K562 (cell line): ENCODE measurements at regions not wholly inside any gene's neighbourhood (a gene's known extent, or its start where the extent isn't known, plus 50 kb on each side); places are given as distances from the start of the nearest gene placed in this dataset.

ENCODE experiments used
- ATAC-seq: fragments of 200-7000 bp; cut with Tn5 transposase; 3 replicates; pipeline ENCODE4 v1.9.1; 2020; ENCODE audit warnings: moderate library complexity
- BruUV-seq: library from RNA; stranded (reverse); fragments of 400-500 nt; replicated peaks from 2 replicates; lab custom pipeline; 2021; lab: Mats Ljungman, UMichigan
- CTCF ChIA-PET: fragments of 300-600 bp; formaldehyde crosslinking; extraction: SDS; loops from one replicate; lab custom pipeline; 2021; ENCODE audit warnings: low intra/inter-chr PET ratio; lab: Yijun Ruan, JAX
- POLR2A ChIA-PET: fragments of 300-600, 350-650 bp; sonication (Branson Sonifier 250); formaldehyde crosslinking; extraction: SDS; loops from one replicate; lab custom pipeline; 2021; ENCODE audit warnings: antibody characterized with exemption, inconsistent platforms; lab: Yijun Ruan, JAX
- DNase-seq, 4 experiments: peaks; one replicate each; pipeline versions ENCODE4 v3.0.0 to v3.0.0-alpha.2; 2011 to 2018; ENCODE audit warnings: low spot score in 3 of 4, mixed read lengths in 3 of 4; ENCODE audit errors: extremely low read depth in 1 of 4
- FAIRE-seq: peaks from 2 replicates; lab custom pipeline; 2011; peaks lifted over from hg19 to GRCh38; lab: Jason Lieb, UNC
- H2AFZ ChIP-seq: 2 replicates; pipeline ENCODE4 v1.6.0; 2011; ENCODE audit warnings: low read depth, low read length, control low read depth, inconsistent platforms
- H3K27ac ChIP-seq: fragments of 200-600 bp; 3 replicates; pipeline ENCODE4 v1.8.0; 2011; ENCODE audit warnings: low read depth, mild to moderate bottlenecking, control low read depth, inconsistent platforms, low read length, moderate library complexity, mixed read lengths; ENCODE audit errors: extremely low read depth
- H3K27me3 ChIP-seq, 2 experiments: fragments of 300-600 bp in 1 of 2; 2 replicates in 1 of 2; 3 replicates in 1 of 2; pipeline versions ENCODE4 v1.6.0 to v1.8.0; 2011; ENCODE audit warnings: inconsistent platforms in 2 of 2, low read length in 2 of 2, mild to moderate bottlenecking in 1 of 2, mixed read lengths in 1 of 2, moderate library complexity in 1 of 2; ENCODE audit not compliant: control insufficient read depth in 2 of 2, insufficient read depth in 2 of 2
- H3K36me3 ChIP-seq: fragments of 300-600 bp; 3 replicates; pipeline ENCODE4 v1.8.0; 2011; ENCODE audit warnings: mild to moderate bottlenecking, low read length, inconsistent platforms; ENCODE audit not compliant: control insufficient read depth, insufficient read depth
- H3K4me1 ChIP-seq, 2 experiments: fragments of 200-600 bp in 1 of 2; replicated peaks in 1 of 2; 2 replicates in 1 of 2; 3 replicates in 1 of 2; pipeline versions ENCODE4 v1.5.1 to v1.8.0; 2011; ENCODE audit warnings: inconsistent platforms in 2 of 2, low read length in 2 of 2, mild to moderate bottlenecking in 1 of 2, mixed read lengths in 1 of 2, moderate library complexity in 1 of 2; ENCODE audit not compliant: control insufficient read depth in 2 of 2, insufficient read depth in 2 of 2
- H3K4me2 ChIP-seq: 2 replicates; pipeline ENCODE4 v1.6.1; 2011; ENCODE audit warnings: low read length, control low read depth, inconsistent platforms, mixed read lengths; ENCODE audit not compliant: insufficient read depth
- H3K4me3 ChIP-seq: fragments of 200-600 bp; sonication (generic), shearing (Covaris generic); 2 replicates; pipeline ENCODE4 v1.5.1; 2016; ENCODE audit warnings: control low read depth, inconsistent platforms
- H3K79me2 ChIP-seq: fragments of 200-600 bp; 3 replicates; pipeline ENCODE4 v1.8.0; 2011; ENCODE audit warnings: low read length, inconsistent platforms; ENCODE audit not compliant: control insufficient read depth, insufficient read depth
- H3K9ac ChIP-seq, 2 experiments: 2 replicates each; pipeline versions ENCODE4 v1.6.0 to v1.6.1; 2011; ENCODE audit warnings: low read depth in 2 of 2, low read length in 2 of 2, control low read depth in 1 of 2, inconsistent platforms in 1 of 2, mild to moderate bottlenecking in 1 of 2, mixed read lengths in 1 of 2; ENCODE audit not compliant: insufficient read depth in 1 of 2
- H3K9me1 ChIP-seq: one replicate; pipeline ENCODE4 v1.6.0; 2011; ENCODE audit warnings: inconsistent platforms, mild to moderate bottlenecking, low read length, moderate library complexity; ENCODE audit not compliant: control insufficient read depth, insufficient read depth
- H3K9me3 ChIP-seq: replicated peaks from 2 replicates; pipeline ENCODE4 v1.5.1; 2011; ENCODE audit warnings: low read depth, low read length, inconsistent platforms; ENCODE audit not compliant: control insufficient read depth, insufficient read depth
- H4K20me1 ChIP-seq: replicated peaks from 2 replicates; pipeline ENCODE4 v1.6.1; 2011; ENCODE audit warnings: low read length, inconsistent platforms, mixed read lengths; ENCODE audit not compliant: control insufficient read depth, insufficient read depth
- ADNP ChIP-seq: fragments of 200-800 bp; sonication (Bioruptor generic); IDR thresholded peaks from 2 replicates; pipeline ENCODE4 v1.6.1; 2016; ENCODE audit warnings: missing genetic modification characterization, missing compliant biosample characterization
- DMBX1 ChIP-seq: fragments of 250-450 bp; sonication (Bioruptor Pico); IDR thresholded peaks from 2 replicates; pipeline ENCODE4 v1.8.0; 2022; ENCODE audit warnings: inconsistent platforms, mild to moderate bottlenecking, moderate library complexity, borderline replicate concordance
- GATA2 ChIP-seq: sonication (generic); formaldehyde crosslinking; IDR thresholded peaks from 2 replicates; pipeline ENCODE4 v1.4.0; 2020; ENCODE audit warnings: mild to moderate bottlenecking, missing genetic modification reagents
- HEY1 ChIP-seq: fragments of 250-450 bp; sonication (Bioruptor Pico); IDR thresholded peaks from 2 replicates; pipeline ENCODE4 v1.5.0; 2020; ENCODE audit warnings: mild to moderate bottlenecking, moderate library complexity, borderline replicate concordance
- MTA3 ChIP-seq: fragments of 450-650 bp; formaldehyde crosslinking; IDR thresholded peaks from 2 replicates; pipeline ENCODE4 v1.6.1; 2017; ENCODE audit warnings: mild to moderate bottlenecking, borderline replicate concordance
- NRF1 ChIP-seq, 2 experiments: fragments of 450-650 bp; IDR thresholded peaks in 1 of 2; conservative IDR thresholded peaks in 1 of 2; 2 replicates each; pipeline ENCODE4 v1.6.1; 2014; ENCODE audit warnings: mild to moderate bottlenecking in 2 of 2
- PURB ChIP-seq: sonication (generic); formaldehyde crosslinking; IDR thresholded peaks from 2 replicates; pipeline ENCODE4 v1.9.0; 2021; ENCODE audit warnings: low read depth, mild to moderate bottlenecking, missing genetic modification reagents
- SMARCB1 ChIP-seq: IDR thresholded peaks from 2 replicates; pipeline ENCODE4 v1.6.1; 2011; ENCODE audit warnings: improper control_type of control experiment, low read depth; ENCODE audit not compliant: insufficient read length
- SNRNP70 ChIP-seq: fragments of 200-400 bp; formaldehyde crosslinking; optimal IDR thresholded peaks from 2 replicates; pipeline ENCODE3; 2017; ENCODE audit warnings: low read depth, low read length
- TOE1 ChIP-seq, 2 experiments: fragments of 450-650 bp in 1 of 2; sonication (generic) in 1 of 2; formaldehyde crosslinking in 1 of 2; IDR thresholded peaks; 2 replicates each; pipeline versions ENCODE4 v1.7.1 to v1.8.0; 2016 to 2022; ENCODE audit warnings: borderline replicate concordance in 2 of 2, mild to moderate bottlenecking in 2 of 2, antibody characterized with exemption in 1 of 2, inconsistent platforms in 1 of 2, low read depth in 1 of 2, missing genetic modification reagents in 1 of 2, moderate library complexity in 1 of 2
- ZFP1 ChIP-seq: fragments of 450-650 bp; formaldehyde crosslinking; IDR thresholded peaks from 2 replicates; pipeline ENCODE4 v1.4.0; 2020; ENCODE audit warnings: mild to moderate bottlenecking, mixed read lengths
- ZNF212 ChIP-seq: fragments of 450-650 bp; formaldehyde crosslinking; IDR thresholded peaks from 2 replicates; pipeline ENCODE4 v1.4.0; 2020; ENCODE audit warnings: mild to moderate bottlenecking
- ZNF384 ChIP-seq: IDR thresholded peaks from 2 replicates; pipeline ENCODE4 v1.6.1; 2012; ENCODE audit warnings: low read depth, low read length, improper control_type of control experiment
- WGBS: fragments of 100-300 bp; shearing (Covaris generic); methylation state at CpG from one replicate; pipeline ENCODE4 v1.1.6; 2016; ENCODE audit warnings: low coverage, mixed read lengths; ENCODE audit not compliant: insufficient coverage; ENCODE audit errors: missing lambda C conversion rate; 5-methylcytosine and 5-hydroxymethylcytosine counted together
- in situ Hi-C: fragments of 300-500 bp; cut with MboI; formaldehyde crosslinking; loops from 4 replicates; pipeline ENCODE4 v1.15.0; 2018; ENCODE audit warnings: inconsistent platforms, mixed read lengths
- intact Hi-C: fragments of 100-400 bp; cut with micrococcal nuclease; formaldehyde crosslinking; loops from 2 replicates; pipeline ENCODE4 v1.14.2; 2022
- TF ChIP-seq, protein P1 (sequence below): fragments of 450-650 bp; IDR thresholded peaks from 2 replicates; pipeline ENCODE4 v1.6.1; 2016; ENCODE audit warnings: low read depth, mild to moderate bottlenecking, moderate library complexity

DNA sequence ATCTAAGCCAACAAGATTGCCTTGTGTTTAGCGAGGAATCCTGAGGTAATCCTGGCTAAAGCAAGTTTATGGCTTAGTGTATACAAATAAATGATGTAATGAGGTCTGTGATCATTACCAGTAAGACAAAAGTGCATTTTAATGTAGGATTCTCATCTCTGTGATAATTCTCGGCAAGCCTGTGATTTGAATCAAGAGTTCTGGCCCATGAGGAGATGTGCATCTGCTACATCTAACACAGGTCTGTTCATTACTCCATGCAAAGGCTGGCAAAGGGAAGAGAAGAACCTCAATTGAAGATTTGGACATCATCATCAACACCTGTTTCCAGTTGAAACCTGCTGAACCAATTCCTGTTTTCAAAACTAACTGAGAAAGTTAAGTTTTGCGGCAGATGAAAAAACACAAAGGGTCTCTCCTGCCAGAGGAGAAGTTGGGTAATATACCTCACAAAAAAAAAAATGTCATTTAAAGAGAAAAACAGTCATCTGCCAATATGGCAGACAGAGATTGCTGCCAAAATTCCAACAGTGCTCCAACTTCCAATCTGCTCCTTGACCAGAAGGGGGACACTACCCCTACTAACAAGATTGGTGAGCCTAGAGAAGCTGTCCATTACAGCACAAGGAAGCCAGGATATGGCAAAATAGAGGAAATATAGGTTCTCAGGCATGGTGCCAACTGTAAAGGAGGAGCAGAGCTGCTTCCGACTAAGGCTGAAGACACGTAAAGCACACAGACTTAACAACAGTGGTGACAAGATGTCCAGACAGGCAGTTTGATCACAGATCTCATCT lies 453.7 kb downstream of the TTLL7 start:
- in situ Hi-C loops: no loop called here
- no peaks in the 10 kb centered on the region for H3K9me3 ChIP-seq
- no peak overlapping the region for H3K4me2 ChIP-seq
- no peak overlapping the region for H3K4me3 ChIP-seq
- TF ChIP-seq ZFP1 (CRISPR knock-in tag): no peak
- no peak for TF ChIP-seq ADNP
- TF ChIP-seq GATA2 (CRISPR knock-in tag): no peak
- no peak for TF ChIP-seq SMARCB1
- TF ChIP-seq, protein P1, sequence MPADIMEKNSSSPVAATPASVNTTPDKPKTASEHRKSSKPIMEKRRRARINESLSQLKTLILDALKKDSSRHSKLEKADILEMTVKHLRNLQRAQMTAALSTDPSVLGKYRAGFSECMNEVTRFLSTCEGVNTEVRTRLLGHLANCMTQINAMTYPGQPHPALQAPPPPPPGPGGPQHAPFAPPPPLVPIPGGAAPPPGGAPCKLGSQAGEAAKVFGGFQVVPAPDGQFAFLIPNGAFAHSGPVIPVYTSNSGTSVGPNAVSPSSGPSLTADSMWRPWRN: no peak
- no peak for TF ChIP-seq ZNF212
- no peak for TF ChIP-seq SNRNP70
- TF ChIP-seq TOE1 (IDR thresholded peaks at IDR 0.05; ENCODE audit: borderline replicate concordance): no peak
- TF ChIP-seq TOE1 (CRISPR knock-in tag; IDR thresholded peaks at IDR 0.05; ENCODE audit: borderline replicate concordance, low read depth): no peak
- no peak for TF ChIP-seq DMBX1 (CRISPR knock-in tag)
- no peak for TF ChIP-seq ZNF384
- TF ChIP-seq PURB (CRISPR knock-in tag): no peak
- no peak for TF ChIP-seq HEY1 (CRISPR knock-in tag)
- TF ChIP-seq NRF1 (conservative IDR thresholded peaks at IDR 0.05 in 1 of 2, IDR thresholded peaks at IDR 0.05 in 1 of 2): no peak
- no peak for TF ChIP-seq MTA3
- TF ChIP-seq, all 486 proteins: peak for 0
- ChIA-PET POLR2A (no interaction called here), CTCF (no interaction called here)
- BruUV-seq: no TSS peak
- Histone ChIP-seq H3K9me1 (no peaks in the 10 kb centered on the region), H4K20me1 (no peaks in the 10 kb centered on the region), H3K9ac (no peak overlapping the region), H3K27me3 (no peaks in the 10 kb centered on the region), H3K36me3 (no peaks in the 10 kb centered on the region), H3K27ac (no peak overlapping the region), H3K79me2 (no peaks in the 10 kb centered on the region), H2AFZ (no peak overlapping the region), H3K4me1 (no peaks in the 10 kb centered on the region)
- DNase-seq (no peak), ATAC-seq (no peak), FAIRE-seq (no peak)
- intact Hi-C loops: no loop called here
- 2% methylated on average over 5 of the region's 5 CpGs for WGBS
